Mesothelial cell of epicardium (in vitro differentiated cells): ENCODE measurements at regions not wholly inside any gene's neighbourhood (a gene's known extent, or its start where the extent isn't known, plus 50 kb on each side); places are given as distances from the start of the nearest gene placed in this dataset.

Experiments
- DNase-seq, 2 experiments: peaks; one replicate each; pipeline ENCODE4 v3.0.0; 2021; ENCODE audit warnings: low spot score in 2 of 2; ENCODE audit not compliant: unreplicated experiment in 2 of 2
- H3K27ac Mint-ChIP-seq: 2 replicates; pipeline ENCODE4 v1.8.0; 2021; ENCODE audit warnings: mixed read lengths
- H3K27me3 Mint-ChIP-seq: 2 replicates; pipeline ENCODE4 v1.8.0; 2021; ENCODE audit warnings: low read depth, mixed read lengths
- H3K36me3 Mint-ChIP-seq: 2 replicates; pipeline ENCODE4 v1.8.0; 2021; ENCODE audit warnings: mixed read lengths
- H3K4me1 Mint-ChIP-seq: 2 replicates; pipeline ENCODE4 v1.8.0; 2021; ENCODE audit warnings: mixed read lengths
- H3K4me3 Mint-ChIP-seq: 2 replicates; pipeline ENCODE4 v1.8.0; 2021; ENCODE audit warnings: mild to moderate bottlenecking, moderate library complexity, mixed read lengths
- H3K9me3 Mint-ChIP-seq: 2 replicates; pipeline ENCODE4 v1.8.0; 2021; ENCODE audit warnings: mixed read lengths
- CTCF ChIP-seq: fragments of 200-600 bp; sonication (generic); IDR thresholded peaks from one replicate; pipeline ENCODE4 v1.5.0; 2021; ENCODE audit warnings: antibody characterized with exemption; ENCODE audit not compliant: unreplicated experiment

DNA sequence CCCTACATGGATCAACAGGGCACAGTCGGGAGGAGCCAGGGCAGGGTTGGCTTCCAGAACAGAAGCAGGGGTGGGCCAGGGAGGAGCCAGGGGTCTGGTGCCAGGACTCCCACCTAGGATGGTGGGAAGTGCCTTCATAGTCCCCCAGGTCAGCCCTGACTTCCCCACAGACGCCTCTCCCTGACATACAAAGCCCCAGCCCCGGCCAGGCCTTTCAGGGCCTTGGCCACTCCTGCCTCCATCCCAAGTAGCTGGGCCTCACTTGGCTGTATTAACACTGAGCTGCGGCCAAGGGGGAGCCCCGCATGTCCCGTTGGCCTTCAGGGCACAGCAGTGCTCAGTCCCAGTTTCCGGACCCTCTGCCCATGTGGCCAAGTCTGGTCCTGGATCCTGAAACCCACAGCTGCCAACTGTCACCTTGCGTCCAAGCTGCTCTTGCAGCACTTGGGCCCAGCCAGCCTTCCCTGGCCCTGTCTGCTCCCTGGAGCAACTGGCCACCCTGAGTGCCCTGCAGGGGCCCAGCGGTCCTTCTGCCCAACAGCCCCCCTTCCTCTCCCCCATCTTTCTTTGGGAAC, 627.8 kb downstream of the MATN1 start:
- TF ChIP-seq CTCF = no peak
- Mint-ChIP-seq H3K9me3 (peaks cover 27% of the 10 kb centered on the region), H3K27ac (no peak overlapping the region), H3K36me3 (no peaks in the 10 kb centered on the region), H3K4me1 (peaks cover 9% of the 10 kb centered on the region), H3K27me3 (peaks cover 26% of the 10 kb centered on the region), H3K4me3 (no peak overlapping the region)
- DNase-seq = no peak

- DNase-seq = no peak
- Mint-ChIP-seq H3K36me3 (no peaks in the 10 kb centered on the region), H3K27me3 (peaks cover 24% of the 10 kb centered on the region), H3K4me3 (no peak overlapping the region), H3K4me1 (peaks cover 5% of the 10 kb centered on the region), H3K9me3 (peaks cover 27% of the 10 kb centered on the region), H3K27ac (no peak overlapping the region)
- no peak for TF ChIP-seq CTCF
Observed at GRCh38 chr1:30095051-30095450, 628.3 kb downstream of the MATN1 start.

DNA sequence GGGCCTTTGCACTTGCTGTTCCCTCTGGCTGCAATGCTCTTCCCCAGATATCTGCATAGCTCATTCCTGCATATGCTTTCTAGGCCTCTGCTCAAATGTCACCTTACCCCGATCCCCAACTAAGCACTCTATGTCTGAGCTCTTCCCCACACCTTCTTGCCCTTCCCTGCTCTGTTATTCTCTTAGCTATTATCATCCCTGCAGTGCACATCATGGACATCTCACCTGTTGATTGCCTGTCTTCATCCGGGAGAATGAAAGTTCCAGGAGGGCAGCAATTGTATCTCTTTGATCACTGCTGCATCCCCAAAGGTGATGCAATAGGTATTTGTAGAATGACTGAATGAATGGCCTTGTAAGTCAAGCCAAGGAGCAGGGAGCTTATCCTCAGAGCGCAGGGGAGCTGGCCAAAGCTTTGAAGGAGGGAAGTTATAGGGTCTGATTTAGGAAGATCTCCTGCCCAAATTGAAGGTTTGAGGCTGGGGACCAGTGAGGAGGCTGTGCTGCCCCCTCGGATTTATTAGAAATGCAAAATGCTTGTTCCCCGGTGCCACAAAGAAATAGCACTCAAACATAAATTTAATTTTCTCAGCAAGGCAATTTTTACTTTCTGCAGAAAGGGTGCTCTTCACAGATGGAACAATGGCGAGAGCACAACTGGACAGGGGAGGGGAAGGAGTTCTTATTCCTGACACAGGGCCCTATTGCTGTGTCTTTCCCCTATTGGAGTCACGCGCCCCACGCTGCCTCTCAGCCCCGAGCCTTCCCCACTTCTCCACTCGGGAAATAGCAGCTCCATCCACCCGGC, 631.1 kb downstream of the MATN1 start:
- Mint-ChIP-seq H3K27me3 (peaks cover 5% of the 10 kb centered on the region), H3K4me3 (no peak overlapping the region), H3K4me1 (peaks cover 20% of the 10 kb centered on the region), H3K36me3 (no peaks in the 10 kb centered on the region), H3K27ac (no peak overlapping the region), H3K9me3 (peaks cover 23% of the 10 kb centered on the region)
- TF ChIP-seq CTCF = no peak
- DNase-seq = no peak

- no peak overlapping the region for H3K27ac Mint-ChIP-seq
Observed at GRCh38 chr1:30090162-30090820, 633.1 kb downstream of the MATN1 start.

DNA sequence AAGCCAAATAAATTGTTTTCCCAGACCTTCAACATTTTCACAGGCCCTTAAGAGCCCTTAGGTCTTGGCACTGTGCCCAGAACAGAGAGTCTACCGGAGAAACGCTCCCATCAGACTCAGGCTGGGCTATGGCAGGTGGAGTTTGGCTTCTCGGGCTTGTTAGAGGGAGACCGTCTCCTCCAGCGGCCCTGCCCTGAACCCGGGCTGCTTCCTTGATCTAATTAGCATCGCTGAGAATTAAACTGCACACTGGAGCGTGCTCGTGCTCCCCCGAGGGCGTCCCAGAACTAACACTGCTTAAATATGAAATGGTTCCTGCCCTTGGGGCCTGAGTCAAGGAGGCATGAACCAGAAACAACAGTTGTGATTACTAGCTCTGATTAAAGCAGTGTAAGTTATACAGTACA, 634.4 kb downstream of the MATN1 start:
- Mint-ChIP-seq H3K27ac (peak overlapping the region; percentile 23), H3K4me1 (peaks cover 29% of the 10 kb centered on the region), H3K9me3 (peaks cover 23% of the 10 kb centered on the region), H3K36me3 (no peaks in the 10 kb centered on the region), H3K27me3 (peaks cover 11% of the 10 kb centered on the region), H3K4me3 (no peak overlapping the region)
- no peak for TF ChIP-seq CTCF
- DNase-seq = peak; percentile 39 to 55

More at GRCh38 chr1:30090162-30090820, 633.1 kb downstream of the MATN1 start:
- DNase-seq = no peak
- Mint-ChIP-seq H3K4me1 (peaks cover 24% of the 10 kb centered on the region), H3K4me3 (no peak overlapping the region), H3K27me3 (peaks cover 9% of the 10 kb centered on the region), H3K36me3 (no peaks in the 10 kb centered on the region), H3K9me3 (peaks cover 23% of the 10 kb centered on the region)
- no peak for TF ChIP-seq CTCF
